BJ (cell line): ENCODE measurements at regions not wholly inside any gene's neighbourhood (a gene's known extent, or its start where the extent isn't known, plus 50 kb on each side); places are given as distances from the start of the nearest gene placed in this dataset.

Experiments used
- CTCF ChIA-PET: fragments of 350-600 bp; formaldehyde crosslinking; extraction: SDS; loops from one replicate; lab custom pipeline; 2021; ENCODE audit warnings: antibody characterized with exemption, inconsistent platforms; lab: Yijun Ruan, JAX
- POLR2A ChIA-PET: fragments of 300-600 bp; sonication (Branson Sonifier 250); formaldehyde crosslinking; extraction: SDS; loops from one replicate; lab custom pipeline; 2021; ENCODE audit warnings: antibody characterized with exemption; lab: Charles Lee
- DNase-seq: peaks from one replicate; pipeline ENCODE4 v3.0.0-alpha.2; 2011; ENCODE audit warnings: low read depth
- H3K27me3 ChIP-seq: 2 replicates; pipeline ENCODE4 v1.6.0; 2011; ENCODE audit warnings: low read length; ENCODE audit not compliant: control insufficient read depth, insufficient read depth
- H3K36me3 ChIP-seq: 2 replicates; pipeline ENCODE4 v1.5.1; 2011; ENCODE audit warnings: low read length; ENCODE audit not compliant: control insufficient read depth, insufficient read depth
- H3K4me3 ChIP-seq: 2 replicates; pipeline ENCODE4 v1.5.1; 2011; ENCODE audit warnings: low read depth, mild to moderate bottlenecking, control low read depth, low read length
- CTCF ChIP-seq: IDR thresholded peaks from 2 replicates; pipeline ENCODE4 v1.5.1; 2011; ENCODE audit warnings: low read depth, mild to moderate bottlenecking, control low read depth, inconsistent platforms, low read length, moderate library complexity; ENCODE audit not compliant: insufficient read depth

DNA sequence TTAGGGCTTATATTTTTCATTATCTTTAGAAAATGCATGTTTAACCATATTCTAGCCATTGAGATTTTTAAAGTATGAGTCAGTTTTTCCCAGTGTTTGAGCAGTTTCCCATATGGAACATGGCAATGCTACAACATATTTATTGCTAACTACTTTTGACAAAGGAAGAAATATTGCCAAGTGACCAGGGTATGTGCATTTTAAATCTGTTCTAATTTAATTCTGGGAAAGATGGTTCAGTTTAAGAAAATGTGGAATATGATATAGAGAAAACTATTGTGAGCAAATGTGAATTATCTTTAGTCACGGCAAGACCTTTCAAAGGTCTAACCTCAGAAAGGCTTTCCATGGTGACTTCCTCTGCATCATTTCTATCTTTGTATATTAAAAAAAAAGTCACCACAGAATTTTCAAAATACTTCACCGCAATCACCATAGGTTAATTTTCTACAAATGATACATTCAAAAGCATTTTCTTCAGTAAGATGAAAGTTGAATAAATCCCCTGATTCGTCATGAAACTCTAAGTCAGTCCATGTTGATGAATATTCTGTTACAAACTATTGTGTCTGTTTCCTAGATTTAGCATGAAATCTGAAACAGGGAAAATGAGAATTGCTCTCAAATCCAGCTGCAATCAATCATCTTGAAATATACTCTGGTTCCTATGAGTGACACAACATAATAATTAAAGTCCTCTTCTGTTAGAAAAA, 2349.0 kb upstream of the TENM3 start:
- POLR2A ChIA-PET: no interaction called here
- no peaks in the 10 kb centered on the region for H3K36me3 ChIP-seq
- CTCF ChIA-PET: no interaction called here
- H3K27me3 ChIP-seq: no peaks in the 10 kb centered on the region
- no peak overlapping the region for H3K4me3 ChIP-seq
- no peak for TF ChIP-seq CTCF
- DNase-seq: no peak

- no peaks in the 10 kb centered on the region for H3K36me3 ChIP-seq
- CTCF ChIA-PET: no interaction called here
- H3K27me3 ChIP-seq: no peaks in the 10 kb centered on the region
- DNase-seq: no peak
- POLR2A ChIA-PET: no interaction called here
- H3K4me3 ChIP-seq: no peak overlapping the region
- TF ChIP-seq CTCF: no peak
Measured at GRCh38 chr4:179919587-179919986, 2323.6 kb upstream of the TENM3 start.

DNA sequence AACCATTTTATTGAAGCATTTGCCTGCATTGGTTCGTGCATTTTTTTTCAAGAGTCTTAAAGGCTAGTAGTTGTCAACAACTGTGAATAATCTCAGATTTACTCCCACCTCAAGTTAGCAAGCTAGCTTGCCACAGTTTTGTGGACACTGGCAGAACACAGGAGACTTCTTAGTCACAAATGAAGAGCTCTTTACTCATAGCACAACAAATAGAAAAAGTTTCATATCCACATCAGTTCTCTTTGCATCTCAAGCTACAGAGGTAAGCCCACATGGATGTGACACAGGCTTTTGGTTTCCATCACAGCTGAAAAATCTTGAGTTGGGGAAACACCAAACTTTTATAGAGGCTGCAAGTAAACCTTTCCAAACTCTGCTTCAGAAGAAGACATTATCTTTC, 2315.7 kb upstream of the TENM3 start:
- ChIA-PET POLR2A (no interaction called here), CTCF (no interaction called here)
- Histone ChIP-seq H3K36me3 (no peaks in the 10 kb centered on the region), H3K4me3 (no peak overlapping the region), H3K27me3 (no peaks in the 10 kb centered on the region)
- no peak for DNase-seq
- TF ChIP-seq CTCF: no peak

GRCh38 chr4:179941911-179942310, 2301.3 kb upstream of the TENM3 start:
- Histone ChIP-seq H3K4me3 (no peak overlapping the region), H3K36me3 (no peaks in the 10 kb centered on the region), H3K27me3 (no peaks in the 10 kb centered on the region)
- no peak for TF ChIP-seq CTCF
- CTCF ChIA-PET: no interaction called here
- POLR2A ChIA-PET: no interaction called here
- no peak for DNase-seq

DNA sequence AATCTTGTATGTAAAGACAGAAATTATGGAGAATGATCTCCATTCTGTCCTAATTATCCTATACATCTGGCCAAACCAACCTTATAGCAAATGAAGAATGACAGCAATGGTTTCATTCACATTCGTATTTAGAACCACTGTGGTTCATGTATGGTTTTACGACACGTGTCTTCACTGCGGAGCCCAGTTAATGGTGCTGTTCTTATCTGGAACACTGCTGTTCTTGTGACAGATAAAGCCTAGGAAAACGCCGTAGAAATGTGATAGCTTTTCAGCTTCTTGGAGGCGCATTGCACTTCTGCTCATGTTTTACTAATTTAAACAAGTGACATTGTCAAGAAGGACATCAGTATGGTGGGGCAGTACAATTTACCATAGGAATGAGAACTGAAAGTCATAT, 2266.4 kb upstream of the TENM3 start:
- Histone ChIP-seq H3K27me3 (no peaks in the 10 kb centered on the region), H3K4me3 (no peak overlapping the region), H3K36me3 (no peaks in the 10 kb centered on the region)
- no peak for TF ChIP-seq CTCF
- ChIA-PET CTCF (no interaction called here), POLR2A (no interaction called here)
- no peak for DNase-seq
